Smooth muscle cell (in vitro differentiated cells): ENCODE measurements at regions not wholly inside any gene's neighbourhood (a gene's known extent, or its start where the extent isn't known, plus 50 kb on each side); places are given as distances from the start of the nearest gene placed in this dataset.

Experiments
- DNase-seq: peaks from one replicate; lab custom pipeline; 2025; ENCODE audit not compliant: unreplicated experiment; lab: John Stamatoyannopoulos, UW
- H2AFZ ChIP-seq: fragments of 200-600 bp; sonication (generic); 2 replicates; pipeline ENCODE4 v1.6.0; 2016; ENCODE audit warnings: antibody characterized with exemption, low read depth, mild to moderate bottlenecking
- H3F3A ChIP-seq: fragments of 200-600 bp; sonication (generic); 2 replicates; pipeline ENCODE4 v1.6.0; 2017; ENCODE audit warnings: antibody characterized with exemption, low read depth
- H3K27ac ChIP-seq: fragments of 200-600 bp; sonication (generic); 2 replicates; pipeline ENCODE4 v1.5.1; 2016; ENCODE audit warnings: low read depth, mild to moderate bottlenecking
- H3K27me3 ChIP-seq: fragments of 200-600 bp; sonication (generic); 2 replicates; pipeline ENCODE4 v1.6.1; 2016; ENCODE audit warnings: low read depth, mild to moderate bottlenecking
- H3K36me3 ChIP-seq: fragments of 200-600 bp; sonication (generic); 2 replicates; pipeline ENCODE4 v1.5.1; 2016; ENCODE audit warnings: low read depth
- H3K4me1 ChIP-seq: fragments of 200-600 bp; sonication (generic); 2 replicates; pipeline ENCODE4 v1.5.1; 2016; ENCODE audit warnings: low read depth
- H3K4me2 ChIP-seq: fragments of 200-600 bp; sonication (generic); 2 replicates; pipeline ENCODE4 v1.6.0; 2016; ENCODE audit warnings: mild to moderate bottlenecking
- H3K4me3 ChIP-seq: fragments of 200-600 bp; sonication (generic); 2 replicates; pipeline ENCODE4 v1.5.1; 2016; ENCODE audit warnings: mild to moderate bottlenecking
- H3K79me2 ChIP-seq: fragments of 200-600 bp; sonication (generic); 2 replicates; pipeline ENCODE4 v1.6.0; 2016; ENCODE audit warnings: low read depth, mild to moderate bottlenecking
- H3K9ac ChIP-seq: fragments of 200-600 bp; sonication (generic); 2 replicates; pipeline ENCODE4 v1.6.0; 2016; ENCODE audit warnings: low read depth
- H3K9me3 ChIP-seq: fragments of 200-600 bp; sonication (generic); replicated peaks from 2 replicates; pipeline ENCODE4 v1.5.1; 2016; ENCODE audit warnings: low read depth
- H4K20me1 ChIP-seq: fragments of 200-600 bp; sonication (generic); 2 replicates; pipeline ENCODE4 v1.6.0; 2016; ENCODE audit warnings: low read depth
- CTCF ChIP-seq: fragments of 200-600 bp; sonication (generic); IDR thresholded peaks from 2 replicates; pipeline ENCODE4 v1.5.1; 2017; ENCODE audit warnings: borderline replicate concordance, mild to moderate bottlenecking, antibody characterized with exemption; ENCODE audit not compliant: insufficient read depth, poor library complexity, severe bottlenecking
- WGBS: methylation state at CpG from one replicate; pipeline ENCODE4 v1.1.7; 2016; ENCODE audit warnings: low lambda C conversion rate; 5-methylcytosine and 5-hydroxymethylcytosine counted together

GRCh38 chr5:133727636-133728035 lies 115.3 kb upstream of the FSTL4 start:
- Histone ChIP-seq H4K20me1 (no peaks in the 10 kb centered on the region), H3K4me1 (no peaks in the 10 kb centered on the region), H3F3A (no peaks in the 10 kb centered on the region), H3K4me3 (no peak overlapping the region), H3K79me2 (no peaks in the 10 kb centered on the region), H3K4me2 (no peak overlapping the region), H3K9ac (no peak overlapping the region), H3K36me3 (no peaks in the 10 kb centered on the region), H3K27ac (no peak overlapping the region), H3K27me3 (peaks cover 3% of the 10 kb centered on the region), H3K9me3 (no peaks in the 10 kb centered on the region), H2AFZ (no peak overlapping the region)
- whole genome bisulfite sequencing, result 96% methylated on average over 2 of the region's 2 CpGs
- DNase-seq, result no peak
- no peak for TF ChIP-seq CTCF

- Histone ChIP-seq H3K79me2 (no peaks in the 10 kb centered on the region), H3K9me3 (peaks cover 6% of the 10 kb centered on the region), H3K4me3 (no peak overlapping the region), H3K4me2 (no peak overlapping the region), H3K27ac (no peak overlapping the region), H4K20me1 (no peaks in the 10 kb centered on the region), H3F3A (no peaks in the 10 kb centered on the region), H3K36me3 (no peaks in the 10 kb centered on the region), H3K9ac (no peak overlapping the region), H3K27me3 (peaks cover 3% of the 10 kb centered on the region), H2AFZ (no peak overlapping the region), H3K4me1 (no peaks in the 10 kb centered on the region)
- TF ChIP-seq CTCF, result no peak
- 100% methylated on average over 1 of the region's 1 CpG for WGBS
- DNase-seq, result no peak
These were observed 111.5 kb upstream of the FSTL4 start for GRCh38 chr5:133723651-133724366.

- DNase-seq, result no peak
- H3K27me3 ChIP-seq, result peaks cover 3% of the 10 kb centered on the region
- H4K20me1 ChIP-seq, result no peaks in the 10 kb centered on the region
- no peaks in the 10 kb centered on the region for H3K79me2 ChIP-seq
- peaks cover 6% of the 10 kb centered on the region for H3K9me3 ChIP-seq
- H3K4me3 ChIP-seq, result no peak overlapping the region
- no peak overlapping the region for H2AFZ ChIP-seq
- no peak overlapping the region for H3K27ac ChIP-seq
- no peak for TF ChIP-seq CTCF
- no peak overlapping the region for H3K4me2 ChIP-seq
- H3F3A ChIP-seq, result no peaks in the 10 kb centered on the region
- whole genome bisulfite sequencing, result 75% methylated on average over 2 of the region's 2 CpGs
- H3K9ac ChIP-seq, result no peak overlapping the region
- H3K36me3 ChIP-seq, result no peaks in the 10 kb centered on the region
- H3K4me1 ChIP-seq, result no peaks in the 10 kb centered on the region
These were observed 110.8 kb upstream of the FSTL4 start for GRCh38 chr5:133723126-133723525.

- no peak overlapping the region for H3K4me3 ChIP-seq
- H3K9ac ChIP-seq, result no peak overlapping the region
- H3K4me1 ChIP-seq, result no peaks in the 10 kb centered on the region
- H4K20me1 ChIP-seq, result no peaks in the 10 kb centered on the region
- DNase-seq, result no peak
- no peak overlapping the region for H3K27ac ChIP-seq
- peaks cover 6% of the 10 kb centered on the region for H3K9me3 ChIP-seq
- no peak overlapping the region for H2AFZ ChIP-seq
- no peaks in the 10 kb centered on the region for H3F3A ChIP-seq
- H3K79me2 ChIP-seq, result no peaks in the 10 kb centered on the region
- no peaks in the 10 kb centered on the region for H3K36me3 ChIP-seq
- H3K27me3 ChIP-seq, result peaks cover 3% of the 10 kb centered on the region
- TF ChIP-seq CTCF, result no peak
- H3K4me2 ChIP-seq, result no peak overlapping the region
These were observed 109.0 kb upstream of the FSTL4 start for GRCh38 chr5:133721365-133721764.
